Stimulated activated naive CD8-positive, alpha-beta T cell treated with anti-CD3 and anti-CD28 coated beads, Interleukin-15, Interleukin-2, amounts not matched to agents 100 U/mL and 50 U/mL, for 24 hours (primary cell): ENCODE measurements at regions not wholly inside any gene's neighbourhood (a gene's known extent, or its start where the extent isn't known, plus 50 kb on each side); places are given as distances from the start of the nearest gene placed in this dataset.

Experiments
- ATAC-seq: fragments of 150-1000 bp; cut with Tn5 transposase; one replicate; pipeline ENCODE4 v1.10.0; 2021
- DNase-seq: peaks from one replicate; pipeline ENCODE4 v3.0.0; 2021

- DNase-seq (no peak), ATAC-seq (no peak)
Measured at GRCh38 chr10:29397221-29397620, 108.4 kb downstream of the LYZL1 start.

GRCh38 chr10:29403208-29403607 is 114.3 kb downstream of the LYZL1 start:
- ATAC-seq = no peak
- DNase-seq = no peak

- ATAC-seq (no peak), DNase-seq (no peak)
Measured at GRCh38 chr10:29407280-29407858, 118.5 kb downstream of the LYZL1 start.
